PC-3 (cell line): ENCODE measurements at regions not wholly inside any gene's neighbourhood (a gene's known extent, or its start where the extent isn't known, plus 50 kb on each side); places are given as distances from the start of the nearest gene placed in this dataset.

Experiments used
- CTCF ChIP-seq: fragments of 300-600 bp; sonication (generic); conservative IDR thresholded peaks from 2 replicates; pipeline ENCODE4 v1.5.1; 2017; ENCODE audit warnings: antibody characterized with exemption, low read depth, mild to moderate bottlenecking, low read length
- EZH2 ChIP-seq: fragments of 300-600 bp; sonication (generic); IDR thresholded peaks from one replicate; pipeline ENCODE4 v1.6.1; 2017; ENCODE audit warnings: antibody characterized with exemption, mild to moderate bottlenecking, low read length; ENCODE audit not compliant: unreplicated experiment
- EZH2phosphoT487 ChIP-seq: fragments of 300-600 bp; sonication (generic); IDR thresholded peaks from 2 replicates; pipeline ENCODE4 v1.6.1; 2018; ENCODE audit warnings: mild to moderate bottlenecking, antibody characterized with exemption, low read length, borderline replicate concordance

- no peak for TF ChIP-seq CTCF
- TF ChIP-seq EZH2 = no peak
- no peak for TF ChIP-seq EZH2phosphoT487
Measured at GRCh38 chr15:77836121-77836692, 203.5 kb upstream of the LINGO1 start.
